H4 (cell line): ENCODE measurements at regions not wholly inside any gene's neighbourhood (a gene's known extent, or its start where the extent isn't known, plus 50 kb on each side); places are given as distances from the start of the nearest gene placed in this dataset.
"Not testable (repeated sequence)": the region's sequence is repeated elsewhere in the genome, so short reads cannot be mapped to it uniquely, and the experiment has no call there.

Experiments
- DNase-seq: peaks from one replicate; pipeline ENCODE4 v3.0.0-alpha.2; 2015; ENCODE audit warnings: low spot score

- DNase-seq = no peak
These were observed 103.4 kb upstream of the KCNG1 start for GRCh38 chr20:51126337-51126736.

- DNase-seq = no peak
These were observed 102.9 kb upstream of the KCNG1 start for GRCh38 chr20:51125780-51126179.

GRCh38 chr20:51125105-51125504 lies 102.2 kb upstream of the KCNG1 start:
- DNase-seq = no peak

GRCh38 chr20:51123887-51124286 lies 101.0 kb upstream of the KCNG1 start:
- DNase-seq = not testable (repeated sequence)

GRCh38 chr20:51122931-51123658 lies 100.2 kb upstream of the KCNG1 start:
- DNase-seq = no peak

- DNase-seq = no peak
These were observed 99.0 kb upstream of the KCNG1 start for GRCh38 chr20:51121901-51122412.

- no peak for DNase-seq
These were observed 98.4 kb upstream of the KCNG1 start for GRCh38 chr20:51121272-51121671.

- DNase-seq = no peak
These were observed 98.0 kb upstream of the KCNG1 start for GRCh38 chr20:51120868-51121267.

- DNase-seq = no peak
These were observed 97.5 kb upstream of the KCNG1 start for GRCh38 chr20:51120438-51120837.

- DNase-seq = no peak
These were observed 97.0 kb upstream of the KCNG1 start for GRCh38 chr20:51119914-51120313.

GRCh38 chr20:51118985-51119527 lies 96.1 kb upstream of the KCNG1 start:
- DNase-seq = no peak

GRCh38 chr20:51118216-51118615 lies 95.3 kb upstream of the KCNG1 start:
- no peak for DNase-seq

GRCh38 chr20:51116765-51117686 lies 94.1 kb upstream of the KCNG1 start:
- DNase-seq = no peak

- no peak for DNase-seq
These were observed 88.4 kb upstream of the KCNG1 start for GRCh38 chr20:51111290-51111689.

- no peak for DNase-seq
These were observed 85.9 kb upstream of the KCNG1 start for GRCh38 chr20:51108638-51109363.

- no peak for DNase-seq
These were observed 83.1 kb upstream of the KCNG1 start for GRCh38 chr20:51106011-51106410.

- DNase-seq = no peak
These were observed 82.3 kb upstream of the KCNG1 start for GRCh38 chr20:51104960-51105920.

GRCh38 chr20:51100617-51101016 lies 77.7 kb upstream of the KCNG1 start:
- no peak for DNase-seq

- no peak for DNase-seq
These were observed 75.4 kb upstream of the KCNG1 start for GRCh38 chr20:51098284-51098810.

- DNase-seq = no peak
These were observed 74.6 kb upstream of the KCNG1 start for GRCh38 chr20:51097351-51098120.
